Left lobe of liver (tissue), 2 donors: ENCODE measurements at regions not wholly inside any gene's neighbourhood (a gene's known extent, or its start where the extent isn't known, plus 50 kb on each side); places are given as distances from the start of the nearest gene placed in this dataset.
"Not testable (repeated sequence)": the region's sequence is repeated elsewhere in the genome, so short reads cannot be mapped to it uniquely, and the experiment has no call there.

Experiments used
- ATAC-seq: fragments of 200-7000 bp; cut with Tn5 transposase; one replicate; pipeline ENCODE4 v1.9.1; 2020; ENCODE audit warnings: mild to moderate bottlenecking, moderate library complexity
- DNase-seq: peaks from one replicate; pipeline ENCODE4 v3.0.0-alpha.2; 2020; ENCODE audit warnings: low spot score
- donor health status: DM: no; HTN: no; CAD: no; lungs with moderate emphysema.
- donor health status: DM: no; HTN: yes; CAD: no.

DNA sequence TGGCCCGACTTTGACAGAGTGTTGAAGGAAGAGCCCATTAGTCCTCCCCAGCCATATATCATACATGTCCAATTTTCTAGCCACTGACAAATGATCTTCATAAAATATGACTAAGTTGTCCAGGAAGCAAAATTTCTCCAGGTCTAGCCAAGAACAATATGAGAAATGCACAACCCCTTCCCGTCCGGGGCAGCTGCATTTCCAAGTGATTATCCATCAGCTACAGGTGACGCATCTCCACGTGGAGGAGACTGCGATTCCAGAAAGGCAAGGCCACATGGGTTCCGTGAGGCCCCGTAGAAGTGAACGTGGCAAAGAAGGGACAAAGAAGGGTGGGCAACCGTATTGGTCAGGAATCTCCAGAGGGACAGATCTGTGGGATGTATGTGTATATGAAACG lies 118.6 kb downstream of the ATP6V0E2 start:
- not testable (repeated sequence) for ATAC-seq, DNase-seq

DNA sequence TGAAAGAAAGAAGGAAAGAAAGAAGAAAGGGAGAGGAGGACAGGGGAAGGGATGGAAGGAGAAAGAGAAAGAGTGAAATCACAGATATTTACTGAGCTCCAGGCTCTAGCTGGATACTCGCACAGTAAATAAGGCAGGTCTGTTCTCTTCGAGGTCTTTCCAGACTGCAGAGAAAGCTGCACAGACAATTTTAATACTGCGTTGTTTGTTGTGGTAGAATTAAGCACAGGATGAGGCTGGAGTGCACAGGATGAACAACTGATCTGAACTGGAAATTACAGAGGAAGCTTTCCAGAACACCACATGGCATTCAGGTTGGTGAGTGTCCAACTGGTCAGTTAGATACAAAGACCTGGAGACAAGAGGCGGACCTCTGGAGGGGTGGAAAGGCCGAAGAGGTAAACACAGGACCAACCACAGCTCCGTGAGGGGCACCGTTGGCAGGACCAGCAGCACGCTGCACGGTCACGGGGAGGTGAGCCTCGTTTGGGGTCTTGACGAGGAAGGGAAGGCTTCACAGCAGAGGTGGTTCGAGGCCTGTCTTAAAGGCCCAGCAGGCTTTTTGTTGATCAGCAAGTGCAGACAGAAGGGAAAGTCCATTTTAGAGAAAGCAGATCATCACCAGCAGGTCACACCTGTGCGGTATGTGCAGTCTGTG lies 121.7 kb downstream of the ATP6V0E2 start:
- not testable (repeated sequence) for DNase-seq, ATAC-seq

DNA sequence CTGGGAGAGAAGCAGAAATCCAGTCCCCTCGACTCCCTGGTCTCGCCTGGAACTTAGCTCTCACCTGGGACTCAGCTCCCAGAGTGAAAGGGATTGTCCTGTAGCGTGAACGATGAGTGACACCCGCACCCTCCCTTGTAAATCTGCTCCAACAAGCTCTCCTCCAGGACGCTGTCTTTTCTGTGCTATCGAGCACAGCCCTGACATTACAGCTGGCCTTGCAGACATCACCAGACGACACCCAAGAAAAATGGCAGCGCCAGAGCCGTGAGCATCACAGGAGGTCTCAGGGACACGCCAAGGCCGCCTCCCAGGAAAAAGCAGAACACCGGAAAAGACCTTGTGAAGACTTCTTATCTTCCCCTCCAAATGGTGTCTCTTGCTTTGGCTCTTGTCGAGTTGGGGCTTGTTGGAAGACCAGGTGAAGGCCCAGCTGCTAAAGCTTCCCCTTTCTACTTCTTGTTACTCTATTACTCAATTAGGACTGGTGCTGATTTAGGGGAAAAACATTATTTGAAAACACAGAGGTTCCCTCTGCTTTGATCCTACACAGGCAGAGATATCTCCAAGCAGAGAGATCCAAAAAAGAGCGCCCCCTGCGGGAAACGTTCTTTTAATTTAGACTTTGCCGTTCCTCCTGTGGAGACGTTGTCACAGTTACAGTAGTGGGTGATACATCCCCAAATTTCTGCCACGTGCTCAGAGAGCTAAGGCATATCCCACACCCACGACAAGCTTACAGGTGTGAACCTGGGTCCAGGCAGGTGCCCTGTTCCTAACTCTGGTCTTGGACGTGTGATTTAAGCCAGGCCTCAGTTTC lies 127.2 kb downstream of the ATP6V0E2 start:
- ATAC-seq, DNase-seq: not testable (repeated sequence)

DNA sequence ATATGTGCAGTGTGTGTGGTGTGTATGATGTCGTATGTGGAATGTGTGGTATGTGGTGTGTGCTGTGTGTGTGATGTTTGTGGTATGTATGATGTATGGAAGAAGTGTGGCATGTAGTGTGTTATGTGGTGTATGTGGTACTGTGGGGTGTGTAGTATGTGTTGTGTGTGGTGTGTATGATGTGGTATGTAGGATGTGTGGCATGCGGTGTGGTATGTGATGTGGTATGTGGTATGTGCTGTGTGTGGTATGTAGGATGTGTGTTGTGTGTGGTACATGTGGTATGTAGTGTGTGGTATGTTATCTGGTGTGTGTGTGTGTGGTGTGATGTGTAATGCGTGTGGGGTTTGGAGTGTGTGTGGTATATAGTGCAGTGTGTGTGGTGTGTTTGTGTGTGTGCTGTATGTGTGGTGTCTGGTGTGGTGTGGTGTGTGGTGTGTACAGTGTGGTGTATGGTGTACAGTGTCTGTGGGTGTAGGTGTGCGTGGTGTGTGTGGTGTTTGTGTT lies 129.6 kb downstream of the ATP6V0E2 start:
- DNase-seq, result no peak

DNA sequence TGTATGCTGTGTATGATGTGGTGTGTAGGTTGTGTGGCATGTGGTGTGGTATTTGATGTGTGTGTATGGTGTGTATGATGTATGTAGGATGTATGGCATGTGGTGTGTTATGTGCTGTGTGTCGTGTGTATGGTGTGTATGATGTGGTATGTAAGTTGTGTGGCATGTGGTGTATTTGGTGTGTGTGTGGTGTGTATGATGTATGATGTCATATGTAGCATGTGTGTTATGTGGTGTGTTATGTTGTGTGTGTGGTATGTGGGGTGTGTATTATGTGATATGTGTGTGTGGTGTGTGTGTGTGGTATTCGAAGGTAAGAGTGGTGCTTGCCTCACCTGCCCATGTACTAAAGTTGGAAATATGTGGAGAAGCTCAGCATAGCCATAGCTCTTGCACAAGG lies 130.2 kb downstream of the ATP6V0E2 start:
- not testable (repeated sequence) for DNase-seq, ATAC-seq

More for the DNA sequence above, 129.6 kb downstream of the ATP6V0E2 start:
- ATAC-seq, result peak; percentile 14

DNA sequence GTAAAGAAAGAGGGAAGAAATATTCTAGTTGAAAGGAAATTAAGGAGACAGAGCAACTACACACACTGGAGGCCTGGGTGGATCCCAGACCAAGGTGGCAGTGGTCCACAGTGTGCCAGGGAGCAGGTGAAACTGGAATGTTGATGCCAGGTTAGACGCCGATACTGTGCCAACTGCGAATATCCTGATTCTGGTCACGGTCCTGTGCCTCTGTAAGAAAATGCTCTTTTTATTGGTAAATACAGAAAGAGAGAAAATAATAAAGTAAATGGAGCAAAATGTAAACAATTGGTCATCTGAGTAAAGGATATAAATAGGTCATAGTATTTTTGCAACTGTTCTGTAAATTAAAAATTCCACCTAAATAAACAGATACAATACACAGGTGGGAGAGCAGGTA lies 131.1 kb downstream of the ATP6V0E2 start:
- not testable (repeated sequence) for DNase-seq, ATAC-seq

DNA sequence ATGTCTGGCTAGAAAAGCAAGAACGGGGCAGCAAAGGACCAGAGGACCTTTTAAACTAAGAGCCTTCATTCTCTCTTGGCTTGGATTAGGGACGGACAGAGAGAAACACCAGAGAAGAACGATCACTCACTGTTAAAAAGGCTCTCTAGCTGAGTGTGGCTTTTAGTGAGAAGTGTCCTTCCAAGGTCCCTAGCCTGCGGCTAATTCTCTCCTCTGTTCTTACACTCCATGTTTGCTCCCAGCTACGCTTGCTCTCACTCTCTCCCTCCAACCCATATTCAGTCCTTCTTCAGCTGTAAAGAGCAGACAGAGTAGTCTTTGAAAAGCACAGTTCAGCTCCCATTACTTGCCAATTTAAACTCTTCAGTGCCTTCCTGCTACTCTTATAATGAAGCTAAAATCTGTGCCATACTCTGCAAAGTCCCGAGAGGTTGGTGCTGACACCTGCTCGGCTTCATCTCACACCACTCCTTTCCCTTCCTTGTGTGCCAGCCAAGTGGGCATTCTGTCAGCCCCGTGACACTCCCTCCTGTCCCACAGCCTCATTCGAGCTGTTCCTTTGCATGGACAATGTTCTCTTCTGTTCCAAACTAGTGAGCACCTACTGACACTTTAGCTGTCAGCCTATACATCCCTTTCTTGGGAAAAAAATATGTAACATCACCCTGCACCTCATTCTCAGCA lies 136.0 kb downstream of the ATP6V0E2 start:
- ATAC-seq, DNase-seq: not testable (repeated sequence)

DNA sequence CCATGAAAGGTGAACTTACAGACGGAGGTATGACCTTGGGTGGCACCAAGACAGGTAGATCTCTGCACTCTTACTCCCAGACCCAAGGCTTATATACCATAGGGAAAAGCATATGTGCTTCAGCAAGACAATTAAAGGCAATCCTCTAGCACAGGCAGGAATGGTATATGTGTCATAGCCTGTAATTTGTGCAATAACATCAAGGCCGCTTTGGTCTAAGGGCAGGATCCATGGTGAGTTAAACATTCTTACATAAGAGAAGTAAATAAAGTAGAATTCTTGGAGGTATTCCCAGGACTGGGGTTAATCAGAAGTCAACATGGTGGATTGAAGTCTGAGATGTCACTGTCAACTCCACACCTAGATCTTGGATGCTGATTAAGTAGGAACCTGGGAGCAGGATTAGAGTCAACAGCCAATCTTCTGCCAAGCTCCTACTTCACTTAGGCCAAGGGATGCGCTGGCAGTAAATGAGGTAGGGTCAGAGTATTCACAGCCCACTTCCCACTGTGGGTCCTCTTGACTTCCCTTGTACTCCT lies 143.0 kb downstream of the ATP6V0E2 start:
- DNase-seq, result not testable (repeated sequence)
- peak; percentile 89 for ATAC-seq

DNA sequence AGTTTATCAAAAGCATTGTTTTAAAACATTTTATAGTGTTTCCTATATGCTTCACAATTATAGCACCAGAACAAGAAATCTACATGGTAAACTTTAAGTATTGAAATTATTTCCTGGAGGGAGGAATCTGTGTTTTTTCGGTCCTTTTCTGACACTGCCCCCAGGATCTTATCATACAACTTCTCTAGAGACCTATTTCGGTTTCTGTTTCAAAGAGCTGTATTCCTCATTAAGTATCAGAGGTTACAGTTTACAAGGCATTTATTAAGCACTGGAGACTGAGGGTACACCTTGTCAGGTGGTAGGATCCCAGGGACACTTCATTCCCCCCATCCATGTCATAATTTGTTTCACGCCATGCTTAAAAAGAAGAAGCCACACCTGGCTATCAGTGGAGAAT lies 146.4 kb downstream of the ATP6V0E2 start:
- not testable (repeated sequence) for DNase-seq, ATAC-seq

DNA sequence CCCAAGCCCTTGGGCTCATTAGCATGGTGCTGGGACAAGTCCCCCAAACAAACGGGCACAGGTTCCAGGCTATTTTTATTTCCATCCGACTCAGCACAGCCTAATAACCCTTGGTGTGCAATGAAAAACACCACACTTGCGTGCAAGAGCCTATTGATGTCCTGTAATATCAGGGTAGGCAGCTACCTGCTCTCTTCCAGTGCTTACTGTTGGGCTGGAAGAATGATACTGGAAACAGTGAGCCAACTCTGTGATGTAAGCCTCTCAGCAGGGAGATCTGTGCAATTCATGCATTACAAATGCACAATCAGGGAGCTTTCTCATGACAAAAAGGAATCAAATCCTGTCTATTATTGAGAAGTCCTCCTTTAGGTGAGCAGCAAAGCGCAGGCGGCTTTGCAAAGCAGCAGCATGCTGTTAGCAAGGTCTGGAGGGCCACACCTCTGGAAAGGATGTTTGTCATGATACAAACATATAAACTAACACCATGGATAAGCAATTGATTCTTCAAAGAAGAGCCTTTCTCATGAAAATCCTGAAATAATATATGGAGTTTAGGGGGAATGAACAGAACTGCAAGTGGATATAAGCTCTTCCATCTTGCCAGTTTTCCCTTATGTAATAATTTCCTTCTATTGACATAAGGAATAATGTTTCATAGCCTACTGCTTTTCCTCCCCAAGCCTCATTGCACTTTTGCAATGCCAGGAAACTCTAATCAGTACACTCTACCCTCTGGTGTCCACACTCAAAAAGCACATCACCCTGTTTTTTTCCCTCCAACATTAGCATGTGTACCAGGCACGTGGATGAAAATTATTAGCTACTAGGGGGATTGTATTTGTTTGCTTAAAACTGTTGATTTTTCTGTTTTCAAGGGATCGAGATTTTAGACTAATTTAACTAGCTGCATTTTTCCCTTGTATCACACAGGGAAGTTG lies 151.1 kb downstream of the ATP6V0E2 start:
- DNase-seq, result not testable (repeated sequence)
- peak; percentile 49 for ATAC-seq

DNA sequence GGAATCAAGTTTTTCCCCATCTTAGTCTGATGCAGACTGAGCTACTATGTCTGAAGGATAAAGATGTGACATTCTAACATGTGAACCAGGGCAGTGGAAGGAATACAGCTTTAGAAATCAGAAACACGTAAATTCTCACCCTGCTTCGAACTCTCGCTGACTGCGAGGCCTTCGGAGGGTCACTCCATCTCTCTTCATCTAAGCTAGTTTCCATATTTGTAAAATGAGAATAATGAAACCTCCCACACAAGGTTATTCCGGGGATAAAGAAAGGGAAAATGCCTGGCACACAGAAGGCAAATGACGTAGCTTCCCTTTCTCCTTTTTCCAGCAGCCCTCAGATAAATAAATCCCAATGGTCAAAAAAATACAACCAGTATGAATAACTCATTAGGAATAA lies 152.0 kb downstream of the ATP6V0E2 start:
- ATAC-seq, DNase-seq: not testable (repeated sequence)

DNA sequence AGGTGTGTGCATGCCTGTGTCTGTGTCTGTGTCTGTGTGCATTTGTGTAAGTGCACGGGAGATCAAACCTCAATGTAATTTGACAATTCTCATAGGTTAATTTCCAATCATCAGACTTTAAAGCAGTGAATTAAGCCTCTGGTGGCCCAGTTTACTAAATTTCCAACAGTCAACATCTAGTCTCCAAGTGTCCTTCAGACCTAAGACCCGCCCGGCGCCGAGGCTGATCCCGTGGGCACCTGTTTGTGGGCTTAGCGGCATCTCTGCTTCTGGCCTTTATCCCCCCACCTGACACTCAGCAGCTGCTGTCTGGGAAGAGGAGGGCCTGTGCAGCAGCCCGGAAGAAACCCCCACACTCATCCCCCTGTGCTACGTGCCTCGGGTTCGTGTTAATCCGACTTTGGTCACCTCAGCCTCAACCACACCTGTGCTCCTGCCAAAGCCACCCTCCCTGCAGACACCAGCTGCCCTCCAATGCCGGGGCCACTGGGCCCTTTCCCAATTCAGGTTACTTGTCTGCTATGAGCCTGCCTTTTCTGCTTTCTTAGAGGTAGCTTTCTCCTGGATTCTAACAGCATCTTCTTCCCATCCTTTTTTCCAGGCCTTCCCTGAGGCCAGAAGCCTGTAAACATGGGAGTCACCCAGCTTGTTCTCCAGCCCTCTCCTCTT lies 154.7 kb downstream of the ATP6V0E2 start:
- not testable (repeated sequence) for DNase-seq, ATAC-seq

DNA sequence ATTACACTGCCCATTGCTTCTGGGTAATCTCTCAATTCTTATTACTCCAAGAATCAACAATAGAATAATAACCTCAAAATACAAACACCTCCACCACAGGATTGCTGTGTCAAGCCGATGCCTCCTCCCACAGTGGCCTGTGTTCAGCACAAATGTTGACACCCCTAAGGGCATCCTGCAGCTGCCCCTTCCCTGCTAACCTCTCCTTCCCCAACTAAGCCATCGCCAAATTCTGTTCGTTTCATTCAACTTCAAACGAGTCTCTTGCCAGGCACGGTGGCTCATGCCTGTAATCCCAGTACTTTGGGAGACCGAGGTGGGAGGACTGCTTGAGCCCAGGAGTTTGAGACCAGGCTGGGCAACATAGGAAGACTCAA lies 155.2 kb downstream of the ATP6V0E2 start:
- DNase-seq, ATAC-seq: not testable (repeated sequence)

DNA sequence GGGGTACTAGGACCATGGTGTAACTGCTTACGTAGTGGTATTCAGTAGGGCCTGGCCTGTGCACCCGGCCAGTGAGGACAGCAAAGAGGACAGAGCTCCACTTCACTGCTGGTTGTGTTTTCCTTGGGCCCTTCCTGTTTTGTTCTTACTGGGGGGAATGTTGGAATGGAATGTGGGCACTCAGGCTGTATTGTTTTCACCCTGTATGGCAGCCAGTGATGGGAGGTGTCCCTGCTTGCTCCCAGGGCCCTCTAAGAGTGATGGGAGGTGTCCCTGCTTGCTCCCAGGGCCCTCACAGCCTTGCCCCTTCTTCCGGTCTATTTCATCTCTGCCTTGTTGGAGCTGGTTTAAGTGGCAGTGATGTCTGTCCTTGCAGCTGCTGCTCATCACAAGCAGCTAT lies 158.0 kb downstream of the ATP6V0E2 start:
- ATAC-seq, DNase-seq: not testable (repeated sequence)

DNA sequence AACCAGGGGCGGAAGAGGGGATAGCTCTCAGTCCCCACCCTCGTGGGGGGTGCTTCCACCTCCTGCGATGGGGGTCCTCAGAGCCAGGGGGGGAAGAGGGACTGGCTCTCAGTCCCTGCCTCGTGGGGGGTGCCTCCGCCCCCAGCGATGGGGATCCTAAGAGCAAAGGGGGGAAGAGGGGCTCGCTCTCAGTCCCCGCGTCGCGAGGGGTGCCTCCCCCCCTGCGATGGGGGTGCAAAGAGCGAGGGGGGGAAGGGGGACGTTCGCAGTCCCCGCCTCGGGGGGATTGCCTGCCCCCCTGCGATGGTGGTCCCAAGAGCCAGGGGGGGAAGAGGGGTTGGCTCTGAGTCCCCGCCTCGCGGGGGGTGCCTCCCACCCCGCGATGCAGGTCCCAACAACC lies 159.9 kb downstream of the ATP6V0E2 start:
- ATAC-seq, DNase-seq: not testable (repeated sequence)

DNA sequence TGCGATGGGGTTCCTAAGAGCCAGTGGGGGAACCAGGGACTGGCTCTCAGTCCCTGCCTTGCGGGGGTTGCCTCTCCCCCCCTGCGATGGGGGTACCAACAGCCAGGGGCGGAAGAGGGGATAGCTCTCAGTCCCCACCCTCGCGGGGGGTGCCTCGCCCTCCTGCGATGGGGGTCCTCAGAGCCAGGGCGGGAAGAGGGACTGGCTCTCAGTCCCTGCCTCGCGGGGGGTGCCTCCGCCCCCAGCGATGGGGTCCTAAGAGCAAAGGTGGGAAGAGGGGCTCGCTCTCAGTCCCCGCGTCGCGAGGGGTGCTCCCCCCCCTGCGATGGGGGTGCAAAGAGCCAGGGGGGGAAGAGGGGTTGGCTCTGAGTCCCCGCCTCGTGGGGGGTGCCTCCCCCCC lies 162.0 kb downstream of the ATP6V0E2 start:
- not testable (repeated sequence) for DNase-seq, ATAC-seq

DNA sequence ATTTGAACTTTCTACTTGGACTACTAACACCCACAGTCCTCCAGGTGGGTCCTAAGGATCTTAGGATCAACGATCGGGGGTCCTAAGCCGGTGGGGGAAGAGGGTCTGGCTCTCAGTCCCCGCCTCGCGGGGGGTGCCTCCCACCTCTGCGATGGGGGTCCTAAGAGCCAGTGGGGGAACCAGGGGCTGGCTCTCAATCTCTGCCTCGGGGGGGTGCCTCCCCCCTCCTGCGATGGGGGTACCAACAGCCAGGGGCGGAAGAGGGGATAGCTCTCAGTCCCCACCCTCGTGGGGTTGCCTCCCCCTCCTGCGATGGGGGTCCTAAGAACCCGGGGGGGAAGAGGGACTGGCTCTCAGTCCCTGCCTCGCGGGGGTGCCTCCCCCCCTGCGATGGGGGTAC lies 165.3 kb downstream of the ATP6V0E2 start:
- ATAC-seq, DNase-seq: not testable (repeated sequence)

DNA sequence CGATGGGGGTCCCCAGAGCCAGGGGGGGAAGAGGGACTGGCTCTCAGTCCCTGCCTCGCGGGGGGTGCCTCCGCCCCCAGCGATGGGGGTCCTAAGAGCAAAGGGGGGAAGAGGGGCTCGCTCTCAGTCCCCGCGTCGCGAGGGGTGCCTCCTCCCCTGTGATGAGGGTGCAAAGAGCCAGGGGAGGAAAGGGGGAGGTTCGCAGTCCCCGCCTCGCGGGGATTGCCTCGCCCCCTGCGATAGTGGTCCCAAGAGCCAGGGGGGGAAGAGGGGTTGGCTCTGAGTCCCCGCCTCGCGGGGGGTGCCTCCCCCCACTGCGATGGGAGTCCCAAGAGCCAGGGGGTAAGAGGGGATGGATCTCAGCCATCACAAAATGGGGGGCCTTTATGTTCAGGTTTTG lies 168.5 kb downstream of the ATP6V0E2 start:
- DNase-seq, ATAC-seq: not testable (repeated sequence)

DNA sequence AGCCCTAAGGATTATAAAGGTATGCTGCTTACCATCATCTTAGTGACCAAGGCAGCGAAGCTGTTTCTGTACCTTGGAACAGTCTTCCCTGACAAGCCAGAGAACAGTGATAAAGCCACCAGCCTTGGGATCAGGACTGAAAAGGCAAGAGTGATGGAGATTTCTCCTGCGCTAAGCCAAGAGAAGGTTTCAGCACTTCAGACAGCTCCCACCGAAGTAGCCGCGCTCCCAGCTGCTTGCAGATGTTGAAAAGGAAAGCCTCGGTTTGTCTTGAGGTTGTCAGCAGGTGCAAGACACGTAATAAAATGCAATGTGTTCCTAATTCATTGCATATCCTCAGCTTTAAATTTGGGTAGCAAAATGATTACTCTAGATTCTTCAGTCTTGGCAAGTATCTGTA lies 171.0 kb downstream of the ATP6V0E2 start:
- ATAC-seq, DNase-seq: not testable (repeated sequence)
